T-helper 1 cell treated with Interleukin-12 subunit alpha and Interleukin-12 subunit beta and Interleukin-4 antibody, amounts not matched to agents 30 ng/mL and 1 ng/mL, for 36 hours (primary cell): ENCODE measurements at regions not wholly inside any gene's neighbourhood (a gene's known extent, or its start where the extent isn't known, plus 50 kb on each side); places are given as distances from the start of the nearest gene placed in this dataset.
"Not testable (repeated sequence)": the region's sequence is repeated elsewhere in the genome, so short reads cannot be mapped to it uniquely, and the experiment has no call there.

ENCODE experiments used
- intact Hi-C: fragments of 100-400 bp; cut with micrococcal nuclease; formaldehyde crosslinking; loops from one replicate; pipeline ENCODE4 v1.15.1; 2024

- intact Hi-C loops, result no loop called here
Measured at GRCh38 chr7:119969763-119970162, 303.2 kb upstream of the KCND2 start.

GRCh38 chr7:119974972-119975371 lies 298.0 kb upstream of the KCND2 start:
- intact Hi-C loops, result no loop called here

DNA sequence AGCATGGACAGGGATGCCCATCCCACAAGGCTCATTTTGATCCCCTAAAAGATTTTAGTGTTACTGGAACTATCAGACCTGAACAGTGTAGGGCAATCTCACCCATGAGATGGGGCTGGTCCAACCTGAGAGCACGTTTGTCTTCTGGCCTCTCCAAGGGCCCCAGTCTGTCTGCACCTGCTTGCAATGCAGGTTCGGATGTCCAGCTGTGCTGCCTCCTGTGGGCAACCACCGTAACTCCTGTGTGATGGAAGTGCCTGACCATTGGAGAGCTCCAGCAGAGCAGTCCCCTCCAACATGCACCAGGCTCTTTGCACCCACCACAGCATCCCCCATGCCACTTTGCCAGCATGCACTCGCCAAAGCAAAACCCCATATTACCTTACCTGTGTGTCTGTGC lies 290.1 kb upstream of the KCND2 start:
- intact Hi-C loops, result no loop called here

- intact Hi-C loops, result no loop called here
Measured at GRCh38 chr7:119983468-119983867, 289.5 kb upstream of the KCND2 start.

GRCh38 chr7:119984247-119984646 lies 288.7 kb upstream of the KCND2 start:
- intact Hi-C loops, result no loop called here

DNA sequence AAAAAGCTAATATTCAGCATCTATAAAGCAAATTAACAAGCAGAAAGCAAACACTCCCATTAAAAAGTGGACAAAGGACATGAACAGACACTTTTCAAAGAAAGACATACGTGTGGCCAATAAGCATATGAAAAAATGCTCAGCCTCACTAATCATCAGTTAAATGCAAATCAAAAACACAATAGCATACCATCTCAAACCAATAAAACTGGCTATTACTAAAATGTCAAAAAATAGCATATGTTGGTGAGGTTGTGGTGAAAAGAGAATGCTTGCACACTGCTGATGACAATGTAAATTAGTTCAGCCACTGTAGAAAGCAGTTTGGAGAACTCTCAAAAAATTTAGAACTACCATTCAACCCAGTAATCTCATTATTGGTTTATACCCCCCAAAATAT lies 284.6 kb upstream of the KCND2 start:
- intact Hi-C loops, result no loop called here

DNA sequence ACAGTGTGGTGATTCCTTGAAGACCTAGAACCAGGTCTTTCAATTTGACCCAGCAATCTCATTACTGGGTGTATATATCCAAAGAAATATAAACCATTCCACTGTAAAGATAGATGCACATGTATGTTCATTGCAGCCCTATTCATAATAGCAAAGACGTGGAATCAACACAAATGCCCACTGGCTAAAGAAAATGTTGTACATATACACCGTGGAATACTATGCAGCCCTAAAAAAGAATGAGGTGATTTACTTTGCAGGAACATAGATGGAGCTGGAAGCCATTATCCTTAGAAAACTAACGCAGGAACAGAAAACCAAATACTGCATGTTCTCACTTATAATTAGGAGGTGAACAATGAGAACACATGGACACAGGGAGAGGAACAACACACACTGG lies 278.0 kb upstream of the KCND2 start:
- intact Hi-C loops, result no loop called here

DNA sequence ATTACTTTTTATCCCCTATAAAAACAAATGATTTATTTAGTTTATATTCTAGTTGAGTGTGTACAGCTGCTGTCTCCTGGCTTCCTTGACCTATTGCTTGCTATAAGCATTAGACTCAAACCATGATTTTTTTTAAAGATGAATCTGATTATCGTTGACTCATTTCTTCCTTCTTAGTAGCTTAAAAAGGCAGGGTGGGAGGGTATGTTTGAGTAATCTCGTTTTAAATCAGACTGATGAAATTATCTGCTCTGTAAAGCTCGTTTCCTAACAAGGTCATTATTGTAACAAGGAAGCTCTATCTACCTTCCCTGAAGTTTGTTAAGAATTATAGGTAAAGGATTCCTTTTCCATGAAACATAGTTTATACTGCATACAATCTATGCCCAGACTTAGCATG lies 276.3 kb upstream of the KCND2 start:
- intact Hi-C loops, result no loop called here

GRCh38 chr7:119999738-120000475 lies 273.1 kb upstream of the KCND2 start:
- intact Hi-C loops, result no loop called here

GRCh38 chr7:120005720-120006119 lies 267.3 kb upstream of the KCND2 start:
- intact Hi-C loops, result no loop called here

- intact Hi-C loops, result not testable (repeated sequence)
Measured at GRCh38 chr7:120014301-120014700, 258.7 kb upstream of the KCND2 start.

- intact Hi-C loops, result no loop called here
Measured at GRCh38 chr7:120014925-120015465, 258.0 kb upstream of the KCND2 start.

DNA sequence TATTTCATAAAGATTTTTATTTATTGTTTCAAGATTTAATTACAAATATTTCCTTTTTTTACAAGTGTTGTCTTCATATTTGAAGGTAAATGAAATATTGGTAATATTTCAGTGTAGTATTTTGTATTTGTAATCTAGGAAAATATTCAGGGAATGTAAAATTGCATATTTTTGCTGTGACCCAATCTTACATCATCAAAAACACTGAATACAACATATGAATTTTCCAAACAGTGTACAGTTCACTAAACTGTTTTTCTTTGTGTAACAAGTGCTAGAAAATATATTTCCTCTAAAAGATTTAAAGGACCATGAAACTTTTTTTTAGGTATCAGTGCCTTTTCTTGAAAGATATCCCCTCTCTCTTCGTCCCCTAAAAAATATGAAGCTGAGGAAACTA lies 251.9 kb upstream of the KCND2 start:
- intact Hi-C loops, result no loop called here

DNA sequence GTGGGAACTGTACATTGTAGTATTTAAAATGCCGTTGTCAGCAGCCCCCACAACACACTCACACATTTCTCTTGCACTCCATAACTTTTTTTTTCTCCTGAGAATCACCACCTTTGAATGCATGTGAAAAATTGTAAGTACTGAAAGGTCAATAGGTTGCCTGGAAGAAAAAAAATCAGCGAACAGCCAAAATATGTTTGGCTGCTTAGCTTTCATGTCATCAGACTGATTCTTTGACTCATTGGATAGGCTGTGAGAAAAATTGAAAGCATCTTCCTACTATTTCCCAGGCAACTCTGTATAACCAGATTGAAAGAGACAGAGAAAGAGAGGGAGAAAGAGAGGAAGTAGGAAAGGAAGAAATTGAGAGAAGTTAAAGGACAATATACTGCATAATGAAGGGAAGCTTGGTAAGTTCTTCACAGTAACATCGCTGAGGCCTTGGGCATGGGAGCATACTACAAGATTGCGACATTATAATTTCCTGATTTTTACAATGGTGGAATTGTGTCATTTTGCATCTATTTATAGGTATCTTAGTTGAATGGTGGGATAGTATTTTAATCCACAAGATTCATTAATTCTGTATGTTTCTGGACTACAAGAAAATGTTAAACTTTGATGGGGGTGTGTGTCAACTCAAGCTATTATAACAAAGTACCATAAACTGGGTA lies 249.3 kb upstream of the KCND2 start:
- intact Hi-C loops, result no loop called here

- intact Hi-C loops, result no loop called here
Measured at GRCh38 chr7:120028636-120029035, 244.3 kb upstream of the KCND2 start.

- intact Hi-C loops, result no loop called here
Measured at GRCh38 chr7:120030876-120031275, 242.1 kb upstream of the KCND2 start.

DNA sequence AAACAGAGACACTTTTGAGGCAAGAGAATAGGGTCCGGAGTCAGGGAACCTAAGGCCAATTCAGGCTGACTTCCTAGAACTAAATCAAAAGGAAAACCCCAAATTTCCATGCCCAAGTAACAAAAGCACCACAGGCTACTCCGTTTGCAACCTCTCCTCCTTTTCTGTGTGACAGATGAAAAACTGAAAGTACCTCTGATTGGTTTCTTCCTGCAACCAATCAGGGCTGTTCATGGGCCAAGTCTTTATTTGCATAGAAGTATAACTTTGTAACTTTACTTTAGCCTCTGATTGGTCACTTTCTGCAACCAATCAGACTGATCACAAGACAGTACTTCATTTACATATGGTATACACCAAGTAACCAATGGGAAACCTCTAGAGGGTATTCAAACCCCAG lies 239.9 kb upstream of the KCND2 start:
- intact Hi-C loops, result no loop called here

- intact Hi-C loops, result no loop called here
Measured at GRCh38 chr7:120039138-120039537, 233.8 kb upstream of the KCND2 start.

GRCh38 chr7:120041798-120042197 lies 231.2 kb upstream of the KCND2 start:
- intact Hi-C loops, result no loop called here

GRCh38 chr7:120043250-120043649 lies 229.7 kb upstream of the KCND2 start:
- intact Hi-C loops, result no loop called here

GRCh38 chr7:120052884-120053382 lies 220.0 kb upstream of the KCND2 start:
- intact Hi-C loops, result no loop called here

DNA sequence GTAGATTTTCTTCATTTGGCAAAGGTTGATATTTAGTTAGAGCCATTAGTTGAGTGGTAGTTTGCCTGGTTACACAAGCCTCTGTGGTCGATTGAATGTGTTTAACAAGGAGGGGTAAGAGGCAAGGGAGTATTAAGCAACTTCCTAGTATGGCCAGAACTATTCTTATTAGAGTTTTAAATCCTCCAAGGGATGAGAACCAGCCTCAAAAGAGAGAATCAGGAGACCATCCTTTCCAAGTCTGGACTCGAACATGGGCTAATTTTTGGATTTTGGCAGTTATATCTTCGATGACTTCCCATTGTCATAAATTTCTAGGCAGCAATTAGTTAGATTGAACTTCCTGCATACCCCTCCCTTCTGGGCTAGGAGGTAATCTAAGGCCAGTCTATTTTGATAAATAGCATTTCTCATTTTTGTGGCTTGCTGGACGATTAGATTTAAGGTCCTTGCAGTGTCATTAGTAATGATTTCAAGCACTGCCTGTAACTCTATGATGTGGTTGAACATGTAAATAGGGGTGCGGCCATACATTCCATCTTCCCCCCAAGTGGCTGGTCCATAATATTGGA lies 219.5 kb upstream of the KCND2 start:
- intact Hi-C loops, result no loop called here
